ENCODE measurements at regions not wholly inside any gene's neighbourhood (a gene's known extent, or its start where the extent isn't known, plus 50 kb on each side); places are given as distances from the start of the nearest gene placed in this dataset.

DNA sequence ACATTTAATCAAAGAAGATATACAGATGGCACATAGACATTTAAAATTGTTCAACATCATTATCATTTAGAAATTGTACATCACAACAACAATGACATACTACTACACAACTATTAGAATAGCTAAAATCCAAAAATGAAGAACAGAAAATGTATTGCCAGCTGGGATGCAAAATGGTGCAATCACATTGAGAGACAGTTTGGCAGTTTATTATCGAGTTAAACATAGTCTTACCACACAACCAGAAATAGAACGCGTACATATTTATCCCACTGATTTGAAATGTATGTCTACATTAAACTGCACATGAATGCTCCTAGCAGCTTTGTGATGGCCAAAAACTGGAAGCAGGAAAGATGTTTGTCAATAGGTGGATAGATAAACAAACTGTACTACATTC lies 791.5 kb upstream of the MGAT4C start:
- H3K9me3 Mint-ChIP-seq: peaks cover under 1% of the 10 kb centered on the region
- intact Hi-C loops (cut with micrococcal nuclease): no loop called here
- H3K36me3 Mint-ChIP-seq (ENCODE audit: low read depth): no peaks in the 10 kb centered on the region
- H3K27ac Mint-ChIP-seq: no peak overlapping the region
- no peak for DNase-seq
- no peaks in the 10 kb centered on the region for H3K27me3 Mint-ChIP-seq
- TF ChIP-seq, protein P1, sequence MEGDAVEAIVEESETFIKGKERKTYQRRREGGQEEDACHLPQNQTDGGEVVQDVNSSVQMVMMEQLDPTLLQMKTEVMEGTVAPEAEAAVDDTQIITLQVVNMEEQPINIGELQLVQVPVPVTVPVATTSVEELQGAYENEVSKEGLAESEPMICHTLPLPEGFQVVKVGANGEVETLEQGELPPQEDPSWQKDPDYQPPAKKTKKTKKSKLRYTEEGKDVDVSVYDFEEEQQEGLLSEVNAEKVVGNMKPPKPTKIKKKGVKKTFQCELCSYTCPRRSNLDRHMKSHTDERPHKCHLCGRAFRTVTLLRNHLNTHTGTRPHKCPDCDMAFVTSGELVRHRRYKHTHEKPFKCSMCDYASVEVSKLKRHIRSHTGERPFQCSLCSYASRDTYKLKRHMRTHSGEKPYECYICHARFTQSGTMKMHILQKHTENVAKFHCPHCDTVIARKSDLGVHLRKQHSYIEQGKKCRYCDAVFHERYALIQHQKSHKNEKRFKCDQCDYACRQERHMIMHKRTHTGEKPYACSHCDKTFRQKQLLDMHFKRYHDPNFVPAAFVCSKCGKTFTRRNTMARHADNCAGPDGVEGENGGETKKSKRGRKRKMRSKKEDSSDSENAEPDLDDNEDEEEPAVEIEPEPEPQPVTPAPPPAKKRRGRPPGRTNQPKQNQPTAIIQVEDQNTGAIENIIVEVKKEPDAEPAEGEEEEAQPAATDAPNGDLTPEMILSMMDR (IDR thresholded peaks at IDR 0.05): no peak
- H3K4me3 Mint-ChIP-seq: no peak overlapping the region
- no peak for ATAC-seq (ENCODE audit: low read depth)
- H3K4me1 Mint-ChIP-seq: no peaks in the 10 kb centered on the region
- CTCF ChIA-PET: no interaction called here
- POLR2A ChIA-PET: no interaction called here

DNA sequence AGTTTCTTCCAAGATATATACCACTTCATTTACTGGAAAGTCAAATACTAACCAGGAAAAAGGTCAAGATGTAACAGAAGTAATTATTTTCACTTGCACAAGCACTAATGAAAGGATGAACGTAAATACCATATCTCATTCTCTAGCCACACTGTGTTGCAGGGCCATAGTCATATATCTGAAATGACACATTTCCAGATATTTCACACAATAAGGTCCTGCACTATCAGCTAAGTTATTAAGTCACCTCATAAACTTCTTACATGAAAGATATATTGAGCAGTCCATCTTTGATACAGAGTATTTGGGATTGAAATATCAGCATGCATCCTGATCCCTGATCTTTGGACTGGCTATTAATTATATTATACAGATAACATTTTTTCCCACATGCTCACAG lies 783.3 kb upstream of the MGAT4C start:
- no peaks in the 10 kb centered on the region for H3K9me3 Mint-ChIP-seq
- H3K27me3 Mint-ChIP-seq: no peaks in the 10 kb centered on the region
- intact Hi-C loops (cut with micrococcal nuclease): no loop called here
- ATAC-seq (ENCODE audit: low read depth): no peak
- DNase-seq: no peak
- no peaks in the 10 kb centered on the region for H3K4me1 Mint-ChIP-seq
- no peak overlapping the region for H3K4me3 Mint-ChIP-seq
- ChIA-PET CTCF (no interaction called here), POLR2A (no interaction called here)
- TF ChIP-seq, protein P1 (IDR thresholded peaks at IDR 0.05): no peak
- no peaks in the 10 kb centered on the region for H3K36me3 Mint-ChIP-seq (ENCODE audit: low read depth)
- no peak overlapping the region for H3K27ac Mint-ChIP-seq

DNA sequence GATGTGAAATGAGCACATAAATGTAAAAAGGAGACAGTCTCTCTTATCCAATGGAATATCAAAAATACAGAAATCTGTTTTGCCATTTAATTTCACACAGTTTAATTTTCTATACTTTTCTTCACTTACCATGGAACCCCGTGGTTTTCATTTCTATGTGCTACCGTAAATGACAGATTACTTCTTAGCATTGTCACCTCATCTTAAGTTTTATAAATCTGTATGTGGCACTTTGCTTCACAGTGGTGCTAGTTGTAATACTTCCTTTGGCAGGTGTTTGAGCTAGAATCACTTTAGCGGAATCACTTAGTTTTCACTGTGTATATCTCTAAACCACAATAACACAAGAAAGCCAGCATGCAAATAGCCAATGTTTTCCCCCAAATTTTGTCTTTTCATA lies 781.9 kb upstream of the MGAT4C start:
- ATAC-seq (ENCODE audit: low read depth): no peak
- Mint-ChIP-seq H3K36me3 (ENCODE audit: low read depth) (no peaks in the 10 kb centered on the region), H3K27ac (no peak overlapping the region), H3K9me3 (no peaks in the 10 kb centered on the region), H3K4me3 (no peak overlapping the region), H3K4me1 (no peaks in the 10 kb centered on the region), H3K27me3 (no peaks in the 10 kb centered on the region)
- TF ChIP-seq, protein P1 (IDR thresholded peaks at IDR 0.05): no peak
- CTCF ChIA-PET: no interaction called here
- intact Hi-C loops (cut with micrococcal nuclease): no loop called here
- POLR2A ChIA-PET: no interaction called here
- DNase-seq: no peak

DNA sequence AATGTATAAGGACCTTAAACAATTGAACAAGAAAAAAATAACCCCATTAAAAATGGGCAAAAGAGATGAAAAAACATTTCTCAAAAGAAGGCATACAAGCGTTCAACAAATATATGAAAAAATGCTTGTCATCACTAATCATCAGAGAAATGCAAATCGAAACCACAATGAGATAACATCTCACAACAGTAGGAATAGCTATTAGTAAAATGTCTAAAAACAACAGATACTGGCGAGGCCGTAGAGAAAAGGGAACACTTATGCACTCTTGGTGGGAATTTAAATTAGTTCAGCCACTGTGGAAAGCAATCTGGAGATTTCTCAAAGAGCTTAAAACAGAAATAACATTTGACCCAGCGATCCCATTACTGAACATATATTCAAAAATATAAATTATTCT lies 769.8 kb upstream of the MGAT4C start:
- no peak for ATAC-seq (ENCODE audit: low read depth)
- POLR2A ChIA-PET: no interaction called here

DNA sequence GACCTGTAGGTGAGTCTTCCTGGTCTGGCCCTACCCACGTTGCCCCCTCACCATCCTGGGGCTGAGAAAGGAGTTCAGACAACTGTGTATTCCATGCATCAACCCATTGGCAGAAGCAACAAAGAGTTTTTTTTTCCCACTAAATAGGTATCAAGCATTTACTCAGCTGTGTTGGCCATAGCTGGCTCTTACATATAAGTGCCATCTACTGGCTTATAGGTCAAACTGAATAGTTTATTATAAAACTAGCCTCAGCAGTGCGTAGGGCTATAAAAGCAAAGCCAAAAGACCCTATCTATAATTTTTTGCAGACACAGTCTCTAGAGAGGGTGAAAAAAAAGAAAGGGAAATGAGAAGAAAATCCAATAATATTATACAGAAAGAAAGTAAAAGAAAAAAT lies 765.2 kb upstream of the MGAT4C start:
- TF ChIP-seq, protein P1 (IDR thresholded peaks at IDR 0.05): no peak
- no peak overlapping the region for H3K27ac Mint-ChIP-seq
- CTCF ChIA-PET: no interaction called here
- POLR2A ChIA-PET: no interaction called here
- H3K4me1 Mint-ChIP-seq: no peaks in the 10 kb centered on the region
- no peaks in the 10 kb centered on the region for H3K36me3 Mint-ChIP-seq (ENCODE audit: low read depth)
- ATAC-seq (ENCODE audit: low read depth) (no peak), DNase-seq (no peak)
- peaks cover 21% of the 10 kb centered on the region for H3K9me3 Mint-ChIP-seq
- intact Hi-C loops (cut with micrococcal nuclease): no loop called here
- no peaks in the 10 kb centered on the region for H3K27me3 Mint-ChIP-seq
- no peak overlapping the region for H3K4me3 Mint-ChIP-seq

More for the DNA sequence above, 769.8 kb upstream of the MGAT4C start:
- Mint-ChIP-seq H3K4me3 (no peak overlapping the region), H3K27ac (no peak overlapping the region), H3K36me3 (ENCODE audit: low read depth) (no peaks in the 10 kb centered on the region), H3K27me3 (no peaks in the 10 kb centered on the region), H3K4me1 (no peaks in the 10 kb centered on the region), H3K9me3 (peaks cover 3% of the 10 kb centered on the region)
- TF ChIP-seq, protein P1 (IDR thresholded peaks at IDR 0.05): no peak
- intact Hi-C loops (cut with micrococcal nuclease): no loop called here
- CTCF ChIA-PET: no interaction called here
- no peak for DNase-seq
